ENCODE measurements at regions not wholly inside any gene's neighbourhood (a gene's known extent, or its start where the extent isn't known, plus 50 kb on each side); places are given as distances from the start of the nearest gene placed in this dataset.

DNA sequence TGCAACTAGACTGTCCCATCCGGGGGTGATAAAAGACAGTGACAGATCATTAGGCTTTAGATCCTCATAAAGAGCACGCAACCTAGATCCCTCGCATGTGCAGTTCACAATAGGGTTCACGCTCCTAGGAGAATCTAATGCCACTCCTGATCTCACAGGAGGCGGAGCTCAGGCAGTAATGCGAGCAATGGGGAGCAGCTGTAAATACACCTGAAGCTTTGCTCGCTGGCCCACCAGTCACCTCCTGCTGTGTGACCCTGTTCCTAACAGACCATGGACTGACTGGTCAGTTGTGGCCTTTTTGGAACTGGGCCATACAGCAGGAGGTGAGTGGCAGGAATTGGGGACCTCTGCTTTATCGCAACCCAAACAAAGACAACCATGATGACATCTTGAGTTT lies 173.2 kb downstream of the DLEU7 start:
- no peak overlapping the region for H3K27ac ChIP-seq
- no peaks in the 10 kb centered on the region for H3K36me3 ChIP-seq
- no peak for TF ChIP-seq POLR2A (IDR thresholded peaks at IDR 0.05)
- no peak for TF ChIP-seq CTCF (IDR thresholded peaks at IDR 0.05)
- no peak for TF ChIP-seq EP300 (IDR thresholded peaks at IDR 0.05)
- 91 to 95% (median 92%) methylated on average over 8 of the region's 8 CpGs for WGBS, 3 donors
- H3K4me1 ChIP-seq (ENCODE audit: insufficient read depth) = no peaks in the 10 kb centered on the region
- no peaks in the 10 kb centered on the region for H3K9me3 ChIP-seq
- DNase-seq = no peak
- H3K27me3 ChIP-seq = no peaks in the 10 kb centered on the region
- intact Hi-C loops (cut with DNase I) = no loop called here
- H3K4me3 ChIP-seq = no peak overlapping the region

DNA sequence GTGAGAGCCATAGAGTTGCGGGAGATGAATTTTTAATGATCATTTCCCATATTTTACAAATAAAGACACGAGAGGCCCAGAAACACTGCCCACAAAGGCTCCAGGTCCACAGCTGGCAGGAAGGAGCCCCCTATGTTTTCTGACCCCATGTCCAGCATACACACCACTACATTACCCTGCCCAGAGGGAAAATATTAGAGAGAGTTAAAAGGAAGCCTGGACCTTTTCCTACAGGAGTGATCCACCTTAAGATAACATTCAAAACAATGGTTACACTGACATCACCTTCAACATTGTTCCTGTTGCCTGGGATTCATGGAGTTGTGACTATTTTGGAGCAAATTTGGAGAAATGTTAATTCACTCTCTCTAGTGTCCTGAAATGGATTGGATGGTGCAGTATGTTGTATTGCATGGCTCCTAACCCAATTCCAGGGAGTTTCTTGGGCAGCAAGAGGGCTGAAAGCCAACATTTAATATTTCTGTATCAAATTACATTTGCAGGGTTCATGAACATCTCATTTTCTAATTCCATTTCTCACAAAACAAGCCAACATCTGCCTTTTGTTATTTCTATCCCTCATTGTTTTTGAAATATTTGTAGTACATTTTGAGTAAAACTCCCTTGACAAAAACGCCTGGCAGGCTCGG lies 172.5 kb downstream of the DLEU7 start:
- WGBS, 3 donors = 72 to 83% (median 72%) methylated on average over 4 of the region's 4 CpGs
- H3K9me3 ChIP-seq = no peaks in the 10 kb centered on the region
- H3K27ac ChIP-seq = no peak overlapping the region
- intact Hi-C loops (cut with DNase I) = no loop called here
- H3K36me3 ChIP-seq = no peaks in the 10 kb centered on the region
- TF ChIP-seq POLR2A (IDR thresholded peaks at IDR 0.05) (no peak), CTCF (IDR thresholded peaks at IDR 0.05) (no peak)
- no peaks in the 10 kb centered on the region for H3K27me3 ChIP-seq
- no peak for DNase-seq
- no peaks in the 10 kb centered on the region for H3K4me1 ChIP-seq (ENCODE audit: insufficient read depth)
- no peak overlapping the region for H3K4me3 ChIP-seq

DNA sequence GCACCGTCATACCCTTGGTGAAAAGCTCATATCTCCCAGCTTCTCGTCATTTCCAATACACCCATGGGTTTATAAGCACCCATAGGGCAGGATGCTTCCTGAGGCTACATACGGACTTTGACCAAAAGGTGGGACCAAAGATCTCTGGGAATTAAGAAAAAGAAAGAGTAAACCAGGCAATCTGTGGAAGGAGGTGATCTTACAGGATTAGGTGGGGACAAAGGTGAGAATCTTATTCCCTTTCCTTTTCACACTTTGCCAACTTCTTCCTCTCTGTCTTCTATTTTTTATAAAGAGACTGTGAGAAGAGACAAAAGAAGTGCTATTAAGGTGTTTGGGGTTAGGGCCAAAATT lies 172.0 kb downstream of the DLEU7 start:
- intact Hi-C loops (cut with DNase I) = no loop called here
- no peak overlapping the region for H3K4me3 ChIP-seq
- H3K9me3 ChIP-seq = no peaks in the 10 kb centered on the region
- no peak for TF ChIP-seq POLR2A (IDR thresholded peaks at IDR 0.05)
- TF ChIP-seq EP300 (IDR thresholded peaks at IDR 0.05) = no peak
- TF ChIP-seq CTCF (IDR thresholded peaks at IDR 0.05) = no peak
- no peak for DNase-seq
- no peak overlapping the region for H3K27ac ChIP-seq
- no peaks in the 10 kb centered on the region for H3K4me1 ChIP-seq (ENCODE audit: insufficient read depth)
- 68 to 84% (median 81%) methylated on average over 3 of the region's 3 CpGs for WGBS, 3 donors
- H3K27me3 ChIP-seq = no peaks in the 10 kb centered on the region
- H3K36me3 ChIP-seq = no peaks in the 10 kb centered on the region

- H3K27ac ChIP-seq = no peak overlapping the region
- no peaks in the 10 kb centered on the region for H3K4me1 ChIP-seq (ENCODE audit: insufficient read depth)
- H3K9me3 ChIP-seq = no peaks in the 10 kb centered on the region
- no peaks in the 10 kb centered on the region for H3K36me3 ChIP-seq
- no peak for DNase-seq
- TF ChIP-seq POLR2A (IDR thresholded peaks at IDR 0.05) = no peak
- no peak for TF ChIP-seq EP300 (IDR thresholded peaks at IDR 0.05)
- TF ChIP-seq CTCF (IDR thresholded peaks at IDR 0.05) = no peak
- H3K27me3 ChIP-seq = no peaks in the 10 kb centered on the region
- intact Hi-C loops (cut with DNase I) = no loop called here
- no peak overlapping the region for H3K4me3 ChIP-seq
These were observed 171.5 kb downstream of the DLEU7 start for GRCh38 chr13:50672025-50672424.

Data from ovary (tissue), 7 donors.